Activated T-cell treated with anti-CD3 and anti-CD28 coated beads, Interleukin-2, amount 50 U/mL, for 24 hours (primary cell): ENCODE measurements at regions not wholly inside any gene's neighbourhood (a gene's known extent, or its start where the extent isn't known, plus 50 kb on each side); places are given as distances from the start of the nearest gene placed in this dataset.

Source experiments
- DNase-seq: peaks from one replicate; pipeline ENCODE4 v3.0.0-alpha.2; 2020
- H3K27ac Mint-ChIP-seq: 2 replicates; pipeline ENCODE4 v1.8.0; 2020; ENCODE audit warnings: mild to moderate bottlenecking, mixed read lengths
- H3K27me3 Mint-ChIP-seq: 2 replicates; pipeline ENCODE4 v1.8.0; 2020; ENCODE audit warnings: mixed read lengths
- H3K36me3 Mint-ChIP-seq: 2 replicates; pipeline ENCODE4 v1.8.0; 2020; ENCODE audit warnings: low read depth, mixed read lengths
- H3K4me1 Mint-ChIP-seq: 2 replicates; pipeline ENCODE4 v1.8.0; 2020; ENCODE audit warnings: low read depth, mixed read lengths
- H3K4me3 Mint-ChIP-seq: 2 replicates; pipeline ENCODE4 v1.8.0; 2020; ENCODE audit warnings: mild to moderate bottlenecking, moderate library complexity, mixed read lengths
- H3K9me3 Mint-ChIP-seq: 2 replicates; pipeline ENCODE4 v1.8.0; 2020; ENCODE audit warnings: mixed read lengths

GRCh38 chr5:141767671-141768070, 85.6 kb upstream of the ARAP3 start:
- Mint-ChIP-seq H3K4me1 (no peaks in the 10 kb centered on the region), H3K27ac (no peak overlapping the region), H3K4me3 (no peak overlapping the region), H3K27me3 (peaks cover 7% of the 10 kb centered on the region), H3K9me3 (no peaks in the 10 kb centered on the region), H3K36me3 (no peaks in the 10 kb centered on the region)
- DNase-seq: no peak

- Mint-ChIP-seq H3K27ac (no peak overlapping the region), H3K4me3 (no peak overlapping the region), H3K4me1 (no peaks in the 10 kb centered on the region), H3K9me3 (no peaks in the 10 kb centered on the region), H3K27me3 (peaks cover 14% of the 10 kb centered on the region), H3K36me3 (no peaks in the 10 kb centered on the region)
- no peak for DNase-seq
Measured at GRCh38 chr5:141765896-141766551, 84.0 kb upstream of the ARAP3 start.

GRCh38 chr5:141763541-141763940, 81.5 kb upstream of the ARAP3 start:
- H3K4me1 Mint-ChIP-seq: peaks cover 1% of the 10 kb centered on the region
- no peak for DNase-seq
- H3K36me3 Mint-ChIP-seq: no peaks in the 10 kb centered on the region
- H3K27ac Mint-ChIP-seq: no peak overlapping the region
- no peaks in the 10 kb centered on the region for H3K9me3 Mint-ChIP-seq
- H3K4me3 Mint-ChIP-seq: no peak overlapping the region
- peaks cover 32% of the 10 kb centered on the region for H3K27me3 Mint-ChIP-seq

GRCh38 chr5:141762790-141763368, 80.8 kb upstream of the ARAP3 start:
- Mint-ChIP-seq H3K36me3 (no peaks in the 10 kb centered on the region), H3K27ac (no peak overlapping the region), H3K27me3 (peaks cover 39% of the 10 kb centered on the region), H3K4me3 (no peak overlapping the region), H3K9me3 (no peaks in the 10 kb centered on the region), H3K4me1 (peaks cover 6% of the 10 kb centered on the region)
- no peak for DNase-seq

GRCh38 chr5:141762316-141762715, 80.3 kb upstream of the ARAP3 start:
- Mint-ChIP-seq H3K36me3 (no peaks in the 10 kb centered on the region), H3K4me3 (no peak overlapping the region), H3K9me3 (no peaks in the 10 kb centered on the region), H3K27ac (no peak overlapping the region), H3K4me1 (peaks cover 6% of the 10 kb centered on the region), H3K27me3 (peaks cover 44% of the 10 kb centered on the region)
- no peak for DNase-seq

DNA sequence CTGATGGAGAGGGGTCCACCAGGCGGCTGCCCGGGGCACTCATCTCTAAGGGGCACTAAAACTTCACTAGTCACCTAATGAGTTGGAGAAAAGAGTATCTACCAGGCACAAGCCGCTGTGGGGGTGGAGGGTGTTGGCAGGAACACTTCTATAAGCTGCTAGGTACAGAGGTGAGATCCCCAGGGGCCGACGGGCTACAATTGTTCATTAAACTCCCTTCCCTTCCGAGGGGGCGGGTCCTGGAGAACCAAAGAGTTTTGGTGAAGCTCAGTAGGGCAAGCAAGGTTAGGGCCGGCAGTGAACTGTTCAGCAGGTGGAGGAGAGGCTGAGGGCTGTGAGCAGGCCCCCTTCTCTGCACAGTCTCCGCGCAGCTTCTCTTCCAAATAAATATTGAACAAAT, 78.7 kb upstream of the ARAP3 start:
- Mint-ChIP-seq H3K36me3 (no peaks in the 10 kb centered on the region), H3K9me3 (no peaks in the 10 kb centered on the region), H3K27ac (no peak overlapping the region), H3K4me1 (peaks cover 6% of the 10 kb centered on the region), H3K27me3 (peaks cover 57% of the 10 kb centered on the region), H3K4me3 (no peak overlapping the region)
- DNase-seq: no peak

- Mint-ChIP-seq H3K36me3 (no peaks in the 10 kb centered on the region), H3K27me3 (peaks cover 62% of the 10 kb centered on the region), H3K4me1 (peaks cover 6% of the 10 kb centered on the region), H3K4me3 (no peak overlapping the region), H3K27ac (no peak overlapping the region), H3K9me3 (no peaks in the 10 kb centered on the region)
- no peak for DNase-seq
Measured at GRCh38 chr5:141760193-141760592, 78.2 kb upstream of the ARAP3 start.

DNA sequence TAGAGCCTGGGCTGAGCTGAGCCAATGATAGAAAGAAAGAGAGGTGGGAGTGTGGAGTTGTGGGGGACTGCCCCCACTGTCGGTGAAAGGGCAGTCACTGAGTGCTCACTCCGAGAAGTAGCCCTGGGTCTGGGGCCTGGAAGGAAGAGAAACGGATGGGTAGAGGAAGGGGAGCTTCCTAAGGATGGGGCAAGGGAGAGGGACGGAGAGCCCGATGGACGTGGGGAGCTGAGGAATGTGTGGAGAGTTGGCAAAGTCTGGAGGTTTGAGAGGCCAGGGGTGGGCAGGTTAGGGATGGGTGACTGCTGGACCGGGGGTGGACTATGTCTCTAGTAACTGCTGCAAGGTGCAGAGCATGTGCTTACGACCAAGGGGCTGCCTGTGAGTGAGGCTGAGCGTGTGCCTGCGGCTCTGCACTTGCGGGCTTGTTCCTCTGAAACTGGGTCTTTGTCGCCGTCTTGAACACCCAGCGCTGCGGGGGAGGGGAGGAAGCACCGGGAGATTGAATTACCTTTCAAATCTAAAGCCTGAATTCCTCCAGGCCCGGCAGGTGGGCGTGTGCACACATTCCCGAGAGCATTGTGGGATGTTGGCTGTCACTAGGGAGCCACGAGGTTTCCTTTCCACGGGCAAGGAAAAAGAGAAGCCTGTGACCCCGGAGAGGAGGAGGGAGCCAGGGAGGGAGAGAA, 76.4 kb upstream of the ARAP3 start:
- no peak for DNase-seq
- Mint-ChIP-seq H3K4me3 (no peak overlapping the region), H3K9me3 (no peaks in the 10 kb centered on the region), H3K4me1 (peaks cover 6% of the 10 kb centered on the region), H3K27ac (no peak overlapping the region), H3K36me3 (no peaks in the 10 kb centered on the region), H3K27me3 (peaks cover 79% of the 10 kb centered on the region)

DNA sequence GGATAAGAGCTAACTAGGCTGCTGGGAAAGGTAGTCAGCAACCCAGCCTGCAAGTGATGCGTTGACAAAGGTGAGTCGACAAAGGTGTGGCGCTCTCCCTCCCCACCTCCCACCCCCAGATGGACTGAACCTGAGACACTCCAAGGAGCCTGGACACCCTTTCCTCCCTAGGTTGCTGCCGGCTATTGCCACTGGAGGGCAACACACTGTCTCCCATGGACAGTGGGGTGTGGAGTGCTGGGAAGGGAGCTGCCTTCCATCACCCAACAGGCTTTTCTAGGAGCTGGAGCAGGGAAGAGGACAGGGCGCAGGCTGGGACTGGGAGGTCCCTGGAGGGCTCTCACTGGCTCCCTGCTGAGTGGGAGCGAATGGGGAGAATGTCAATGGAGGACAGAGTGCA, 75.4 kb upstream of the ARAP3 start:
- Mint-ChIP-seq H3K9me3 (no peaks in the 10 kb centered on the region), H3K27me3 (peaks cover 83% of the 10 kb centered on the region), H3K27ac (no peak overlapping the region), H3K4me1 (peaks cover 6% of the 10 kb centered on the region), H3K4me3 (no peak overlapping the region), H3K36me3 (no peaks in the 10 kb centered on the region)
- no peak for DNase-seq

DNA sequence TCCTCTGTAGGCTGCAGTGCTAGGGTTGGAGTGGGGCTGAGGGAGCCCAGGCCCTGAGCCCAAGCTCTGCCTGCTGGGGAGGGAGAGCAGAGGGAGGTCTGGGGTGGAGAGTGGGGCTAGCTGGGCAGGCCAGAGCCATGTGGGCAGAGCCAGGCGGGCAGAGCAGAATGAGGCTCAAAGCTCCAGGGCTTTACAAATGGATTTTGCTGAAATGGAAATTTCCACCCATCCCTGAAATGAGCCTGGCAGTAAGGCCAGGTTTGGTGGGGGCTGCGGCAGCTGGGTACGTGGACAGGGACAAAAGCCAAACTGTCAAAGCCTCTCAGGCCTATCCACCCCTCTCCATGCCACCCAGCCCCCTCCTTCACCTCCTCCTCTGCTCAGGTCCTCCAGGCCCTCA, 74.2 kb upstream of the ARAP3 start:
- peaks cover 85% of the 10 kb centered on the region for H3K27me3 Mint-ChIP-seq
- H3K36me3 Mint-ChIP-seq: no peaks in the 10 kb centered on the region
- no peak overlapping the region for H3K27ac Mint-ChIP-seq
- peaks cover 6% of the 10 kb centered on the region for H3K4me1 Mint-ChIP-seq
- H3K9me3 Mint-ChIP-seq: no peaks in the 10 kb centered on the region
- no peak for DNase-seq
- no peak overlapping the region for H3K4me3 Mint-ChIP-seq

- Mint-ChIP-seq H3K27ac (no peak overlapping the region), H3K36me3 (no peaks in the 10 kb centered on the region), H3K9me3 (no peaks in the 10 kb centered on the region), H3K4me1 (peaks cover 6% of the 10 kb centered on the region), H3K4me3 (no peak overlapping the region), H3K27me3 (peaks cover 79% of the 10 kb centered on the region)
- DNase-seq: no peak
Measured at GRCh38 chr5:141753971-141754713, 72.1 kb upstream of the ARAP3 start.

DNA sequence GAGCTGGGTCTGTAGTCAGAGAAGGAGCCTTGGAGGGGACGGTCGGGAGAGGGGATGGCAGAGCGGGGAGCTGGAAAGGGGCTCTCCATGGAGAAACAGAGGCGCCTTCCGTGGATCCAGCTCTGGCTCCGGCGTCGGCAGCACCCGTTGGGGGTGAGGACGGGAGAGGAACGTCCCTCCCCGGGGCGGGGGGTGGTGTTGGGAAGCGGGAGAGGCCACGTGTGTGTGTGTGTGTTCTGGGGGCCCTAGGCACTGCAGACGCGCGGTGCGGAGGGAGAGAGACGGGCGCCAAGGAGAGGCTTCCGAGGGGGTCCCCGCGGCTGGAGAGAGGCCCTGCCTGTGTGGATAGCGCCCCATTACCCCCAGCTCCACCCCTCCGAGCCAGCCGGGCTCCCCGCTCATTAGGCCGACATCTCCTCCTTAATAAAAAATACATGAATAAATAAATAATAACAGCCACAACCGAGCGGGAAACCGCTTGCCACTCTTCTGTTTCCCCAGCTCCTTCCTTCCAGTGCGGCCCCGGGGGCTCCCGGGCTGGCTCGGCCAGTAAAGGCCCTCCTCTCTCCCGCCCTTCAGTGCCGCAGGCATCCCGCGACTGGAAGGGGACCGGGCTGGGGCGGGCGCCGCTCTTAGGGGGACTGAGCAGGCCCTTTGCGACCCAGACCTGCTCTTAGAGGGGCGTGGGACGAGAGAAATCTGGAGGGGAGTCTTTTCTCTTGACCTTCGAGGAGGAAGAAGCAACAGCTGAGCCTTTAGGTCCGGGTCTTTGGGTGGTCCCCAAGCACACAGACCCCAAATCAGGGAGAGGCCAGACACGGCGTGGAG, 71.3 kb upstream of the ARAP3 start:
- DNase-seq: no peak
- Mint-ChIP-seq H3K27ac (no peak overlapping the region), H3K9me3 (no peaks in the 10 kb centered on the region), H3K27me3 (peaks cover 81% of the 10 kb centered on the region), H3K4me3 (no peak overlapping the region), H3K4me1 (peaks cover 3% of the 10 kb centered on the region), H3K36me3 (no peaks in the 10 kb centered on the region)

- no peaks in the 10 kb centered on the region for H3K36me3 Mint-ChIP-seq
- no peak overlapping the region for H3K4me3 Mint-ChIP-seq
- DNase-seq: no peak
- no peak overlapping the region for H3K27ac Mint-ChIP-seq
- no peaks in the 10 kb centered on the region for H3K9me3 Mint-ChIP-seq
- H3K27me3 Mint-ChIP-seq: peaks cover 64% of the 10 kb centered on the region
- no peaks in the 10 kb centered on the region for H3K4me1 Mint-ChIP-seq
Measured at GRCh38 chr5:141747152-141748141, 65.4 kb upstream of the ARAP3 start.
